Activated naive CD8-positive, alpha-beta T cell treated with anti-CD3 and anti-CD28 coated beads, Interleukin-2, amount 50 U/mL, for 24 hours (primary cell): ENCODE measurements at regions not wholly inside any gene's neighbourhood (a gene's known extent, or its start where the extent isn't known, plus 50 kb on each side); places are given as distances from the start of the nearest gene placed in this dataset.
A peak's percentile ranks its signal among the peaks of the same experiment; 100 is the strongest.

Experiments used
- ATAC-seq: fragments of 150-1000 bp; cut with Tn5 transposase; one replicate; pipeline ENCODE4 v1.10.0; 2021
- DNase-seq: peaks from one replicate; pipeline ENCODE4 v3.0.0; 2021
- H3K27ac Mint-ChIP-seq: one replicate; pipeline ENCODE4 v1.8.0; 2021; ENCODE audit warnings: mild to moderate bottlenecking, mixed read lengths
- H3K27me3 Mint-ChIP-seq: one replicate; pipeline ENCODE4 v1.8.0; 2021; ENCODE audit warnings: mixed read lengths
- H3K36me3 Mint-ChIP-seq: one replicate; pipeline ENCODE4 v1.8.0; 2021; ENCODE audit warnings: low read depth, mixed read lengths
- H3K4me1 Mint-ChIP-seq: one replicate; pipeline ENCODE4 v1.8.0; 2021; ENCODE audit warnings: mixed read lengths
- H3K4me3 Mint-ChIP-seq: one replicate; pipeline ENCODE4 v1.8.0; 2021; ENCODE audit warnings: mild to moderate bottlenecking, moderate library complexity, mixed read lengths
- H3K9me3 Mint-ChIP-seq: one replicate; pipeline ENCODE4 v1.8.0; 2021; ENCODE audit warnings: mixed read lengths

DNA sequence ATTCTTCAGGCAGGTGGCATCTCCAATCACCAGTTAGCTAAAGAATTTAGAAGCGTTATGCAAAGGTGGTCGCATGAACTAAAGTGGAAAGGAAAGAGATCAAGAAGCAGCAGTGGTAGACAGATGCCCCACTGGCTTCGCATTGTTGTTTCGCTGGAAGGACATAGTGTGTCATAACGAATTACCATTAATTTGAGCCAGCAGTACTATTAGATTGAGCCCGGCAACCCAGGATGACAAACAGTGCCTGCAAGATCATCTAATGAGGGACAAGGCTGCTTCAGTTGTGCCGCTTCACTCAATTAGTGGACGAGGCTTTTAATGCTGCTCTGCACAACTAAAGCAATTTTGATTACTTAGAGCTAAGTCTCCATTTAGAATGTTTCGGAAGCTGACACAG, 274.5 kb upstream of the SOX5 start:
- no peaks in the 10 kb centered on the region for H3K27me3 Mint-ChIP-seq
- DNase-seq (no peak), ATAC-seq (no peak)
- no peaks in the 10 kb centered on the region for H3K36me3 Mint-ChIP-seq
- no peak overlapping the region for H3K4me3 Mint-ChIP-seq
- no peaks in the 10 kb centered on the region for H3K9me3 Mint-ChIP-seq
- H3K4me1 Mint-ChIP-seq: no peaks in the 10 kb centered on the region
- H3K27ac Mint-ChIP-seq: no peak overlapping the region

DNA sequence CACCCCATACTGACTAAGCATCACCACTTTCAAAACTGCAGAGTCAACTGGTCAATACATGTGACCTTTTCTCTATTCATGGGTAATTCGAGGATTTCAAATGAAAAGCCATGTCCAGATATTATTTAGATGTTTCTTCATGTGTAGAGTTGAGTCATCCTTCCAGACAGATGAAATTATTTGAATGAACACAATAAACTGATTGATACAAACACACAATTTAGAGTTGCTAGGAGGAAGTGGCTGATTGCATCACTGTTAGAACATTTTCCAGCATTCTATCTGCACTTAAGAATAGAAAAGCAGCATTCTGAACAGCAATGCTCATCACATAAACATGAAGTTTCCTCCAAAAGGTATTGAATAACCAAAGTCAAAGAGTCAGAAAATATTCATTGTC, 273.5 kb upstream of the SOX5 start:
- no peak for ATAC-seq
- DNase-seq: no peak
- H3K27ac Mint-ChIP-seq: no peak overlapping the region

DNA sequence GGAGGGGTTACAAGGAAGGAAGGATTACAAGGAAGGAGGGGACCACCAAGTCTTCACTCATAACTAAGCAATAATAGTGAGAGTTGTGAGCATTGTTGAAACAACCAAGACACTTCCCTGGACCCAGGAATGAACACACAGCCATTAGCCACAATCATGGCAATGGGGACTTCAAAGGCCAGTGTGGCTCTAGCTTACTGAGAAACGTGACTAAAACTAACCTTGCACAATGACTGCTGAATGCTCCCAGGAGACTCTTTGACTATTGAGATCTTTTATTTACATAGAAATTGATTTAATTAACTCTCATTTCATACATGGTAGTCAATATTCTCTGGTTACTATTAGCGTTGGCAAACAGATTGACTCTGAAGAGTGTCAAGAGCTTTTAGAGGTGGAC, 263.0 kb upstream of the SOX5 start:
- Mint-ChIP-seq H3K4me3 (no peak overlapping the region), H3K9me3 (peaks cover 4% of the 10 kb centered on the region), H3K4me1 (no peaks in the 10 kb centered on the region), H3K27me3 (no peaks in the 10 kb centered on the region), H3K36me3 (no peaks in the 10 kb centered on the region), H3K27ac (no peak overlapping the region)
- DNase-seq: no peak
- ATAC-seq: no peak

More for the DNA sequence above, 273.5 kb upstream of the SOX5 start:
- Mint-ChIP-seq H3K4me1 (no peaks in the 10 kb centered on the region), H3K27me3 (no peaks in the 10 kb centered on the region), H3K4me3 (no peak overlapping the region), H3K9me3 (no peaks in the 10 kb centered on the region), H3K36me3 (no peaks in the 10 kb centered on the region)

DNA sequence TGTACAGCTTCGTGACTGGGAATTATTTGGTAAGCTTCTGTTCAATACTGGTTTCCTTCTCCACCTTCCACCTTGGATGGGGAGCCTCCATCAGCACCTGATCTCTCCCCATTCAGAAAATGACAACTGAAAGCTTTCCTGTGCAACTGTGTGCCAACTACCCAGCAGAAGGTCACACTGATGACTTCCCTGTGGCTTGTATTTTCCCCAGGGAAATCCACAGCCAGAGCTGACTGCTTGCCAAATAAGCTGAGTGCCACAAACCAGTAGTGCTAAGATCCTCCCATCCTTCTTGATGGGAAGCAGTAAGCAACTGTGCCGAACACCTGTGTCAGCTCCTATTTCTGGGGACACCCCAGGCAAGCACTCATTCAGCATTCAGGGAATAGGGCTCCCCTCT, 257.2 kb upstream of the SOX5 start:
- Mint-ChIP-seq H3K4me1 (no peaks in the 10 kb centered on the region), H3K4me3 (no peak overlapping the region), H3K36me3 (no peaks in the 10 kb centered on the region), H3K27ac (no peak overlapping the region), H3K9me3 (peaks cover 7% of the 10 kb centered on the region), H3K27me3 (no peaks in the 10 kb centered on the region)
- no peak for DNase-seq
- no peak for ATAC-seq

DNA sequence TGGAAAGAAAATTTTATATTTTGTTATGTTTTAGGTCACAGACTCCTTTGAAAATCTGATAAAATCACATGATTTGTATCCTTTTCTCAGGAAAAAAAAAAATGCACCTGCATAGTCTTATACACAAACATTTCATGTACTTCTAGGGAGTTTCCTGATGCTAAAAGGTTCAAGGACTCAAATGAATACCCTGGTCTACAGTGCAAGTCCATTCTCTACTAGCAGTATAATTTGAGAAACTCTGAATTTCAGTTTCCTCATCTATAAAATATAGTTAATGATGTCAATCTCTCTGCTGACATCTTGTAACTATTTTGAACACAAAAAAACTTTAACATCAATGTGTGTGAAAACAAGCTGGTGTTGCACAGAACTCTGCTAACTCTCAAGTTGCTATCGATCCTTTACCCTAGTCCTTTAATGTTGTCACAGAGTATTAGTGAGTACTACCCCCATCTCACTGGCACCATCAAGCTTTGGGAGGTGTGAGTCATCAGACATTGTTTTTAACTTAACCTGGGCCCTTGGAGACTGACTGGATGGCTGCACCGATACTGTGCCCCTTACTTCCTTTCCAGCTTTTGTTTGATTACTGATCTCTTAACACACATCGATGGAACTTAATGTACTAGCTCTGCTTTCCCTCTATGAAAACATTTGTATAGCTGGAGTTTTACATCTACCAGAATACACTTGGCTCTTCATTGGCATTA, 251.9 kb upstream of the SOX5 start:
- Mint-ChIP-seq H3K27me3 (no peaks in the 10 kb centered on the region), H3K4me3 (no peak overlapping the region), H3K27ac (peak overlapping the region; percentile 43), H3K9me3 (peaks cover 7% of the 10 kb centered on the region), H3K4me1 (no peaks in the 10 kb centered on the region), H3K36me3 (no peaks in the 10 kb centered on the region)
- no peak for DNase-seq
- no peak for ATAC-seq

DNA sequence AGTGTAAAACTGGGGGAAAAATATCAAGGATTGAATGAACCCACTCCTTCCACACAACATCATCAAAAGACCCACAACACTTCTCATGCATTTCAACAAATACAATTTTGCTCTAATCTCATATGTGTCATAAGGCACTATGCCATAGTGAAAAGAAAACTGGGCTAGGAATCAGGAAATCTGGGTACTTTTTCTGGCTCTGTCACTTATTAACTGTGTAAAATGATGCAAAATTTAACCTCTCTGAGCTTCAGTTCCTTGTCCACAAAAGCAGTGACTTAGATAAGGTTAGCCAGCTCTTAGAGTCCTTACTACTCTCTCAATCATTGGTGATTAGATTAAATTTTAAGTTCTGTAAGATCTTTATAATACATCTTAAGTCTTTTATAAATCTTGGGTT, 250.5 kb upstream of the SOX5 start:
- Mint-ChIP-seq H3K9me3 (peaks cover 7% of the 10 kb centered on the region), H3K27me3 (no peaks in the 10 kb centered on the region), H3K4me1 (no peaks in the 10 kb centered on the region), H3K4me3 (no peak overlapping the region), H3K27ac (no peak overlapping the region), H3K36me3 (no peaks in the 10 kb centered on the region)
- DNase-seq (no peak), ATAC-seq (no peak)

DNA sequence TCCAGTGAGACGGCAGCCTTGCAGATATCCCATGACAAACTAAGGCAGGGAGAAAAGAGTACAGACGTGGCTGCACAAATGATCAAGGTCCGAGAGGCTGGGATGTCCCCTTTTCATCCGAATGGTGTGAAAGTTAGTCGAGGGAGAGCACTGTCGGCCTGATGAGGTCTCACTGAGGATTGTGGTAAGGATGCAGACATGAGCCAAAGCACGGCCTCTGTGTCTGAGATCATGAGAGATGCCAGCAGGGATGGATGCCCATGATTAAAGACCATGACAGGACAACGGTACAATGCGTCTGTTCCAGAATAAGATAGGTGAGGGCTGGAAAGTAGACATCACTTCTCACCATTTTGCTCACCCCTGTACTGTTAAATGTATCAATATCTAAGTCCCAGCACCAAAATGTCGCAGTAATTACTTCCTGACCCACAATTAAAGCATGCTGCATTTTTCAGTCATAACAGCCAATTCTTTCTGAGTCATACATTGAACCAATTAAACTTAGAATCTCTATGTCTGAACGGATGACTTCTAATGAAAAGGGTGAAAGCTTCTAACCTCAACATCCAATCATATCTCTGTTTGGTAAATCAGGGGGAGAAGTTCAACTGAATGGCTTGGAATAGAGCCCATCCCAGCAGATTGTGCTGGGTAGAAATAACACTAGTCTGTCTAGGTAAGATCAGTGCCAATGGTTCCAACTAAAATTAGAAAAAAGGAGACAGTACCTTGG, 249.6 kb upstream of the SOX5 start:
- H3K27me3 Mint-ChIP-seq: no peaks in the 10 kb centered on the region
- peaks cover 7% of the 10 kb centered on the region for H3K9me3 Mint-ChIP-seq
- H3K36me3 Mint-ChIP-seq: no peaks in the 10 kb centered on the region
- no peaks in the 10 kb centered on the region for H3K4me1 Mint-ChIP-seq
- H3K27ac Mint-ChIP-seq: no peak overlapping the region
- no peak overlapping the region for H3K4me3 Mint-ChIP-seq
- ATAC-seq (no peak), DNase-seq (no peak)

DNA sequence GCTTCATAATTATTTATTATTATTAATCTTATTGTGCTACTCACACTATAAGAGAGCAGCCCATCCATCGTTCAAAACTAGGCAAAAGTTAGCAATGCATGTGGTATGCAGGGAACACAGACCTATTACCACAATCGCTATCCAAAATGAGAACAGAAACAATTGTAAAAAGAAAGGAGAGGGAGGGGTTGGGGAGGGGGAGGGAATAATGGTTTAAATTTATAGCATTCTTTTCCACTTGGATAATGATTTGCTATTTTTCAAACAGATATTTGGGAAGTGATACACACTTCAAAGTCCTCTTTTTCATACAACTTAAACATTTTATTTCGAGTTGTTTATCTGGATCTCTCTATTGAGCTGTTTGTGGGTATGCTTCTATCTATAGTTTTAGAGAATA, 248.6 kb upstream of the SOX5 start:
- H3K4me3 Mint-ChIP-seq: no peak overlapping the region
- no peaks in the 10 kb centered on the region for H3K27me3 Mint-ChIP-seq
- ATAC-seq (no peak), DNase-seq (no peak)
- H3K27ac Mint-ChIP-seq: no peak overlapping the region
- no peaks in the 10 kb centered on the region for H3K4me1 Mint-ChIP-seq
- H3K9me3 Mint-ChIP-seq: no peaks in the 10 kb centered on the region
- no peaks in the 10 kb centered on the region for H3K36me3 Mint-ChIP-seq

DNA sequence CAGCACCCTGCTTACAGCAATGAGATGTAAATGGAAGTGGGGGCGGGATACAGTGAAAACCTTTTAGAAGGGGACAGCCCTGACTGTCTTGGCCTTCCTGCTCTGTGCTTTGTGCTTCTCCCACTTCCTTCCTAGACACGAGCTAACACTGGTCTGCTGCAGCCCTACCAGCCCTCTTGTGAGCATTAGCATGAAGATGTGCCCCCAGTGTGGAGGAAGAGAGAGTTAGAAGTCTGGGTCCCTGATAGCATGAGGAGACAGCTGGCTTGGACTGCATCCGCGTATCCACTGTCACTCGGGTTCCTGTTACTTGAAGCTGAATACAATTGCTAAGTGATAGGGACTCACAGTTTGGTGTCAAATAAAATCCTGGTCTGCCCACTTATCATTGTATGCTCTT, 248.1 kb upstream of the SOX5 start:
- H3K27ac Mint-ChIP-seq: no peak overlapping the region
- no peak overlapping the region for H3K4me3 Mint-ChIP-seq
- no peaks in the 10 kb centered on the region for H3K36me3 Mint-ChIP-seq
- no peak for ATAC-seq
- H3K9me3 Mint-ChIP-seq: no peaks in the 10 kb centered on the region
- H3K4me1 Mint-ChIP-seq: no peaks in the 10 kb centered on the region
- DNase-seq: no peak
- H3K27me3 Mint-ChIP-seq: no peaks in the 10 kb centered on the region

DNA sequence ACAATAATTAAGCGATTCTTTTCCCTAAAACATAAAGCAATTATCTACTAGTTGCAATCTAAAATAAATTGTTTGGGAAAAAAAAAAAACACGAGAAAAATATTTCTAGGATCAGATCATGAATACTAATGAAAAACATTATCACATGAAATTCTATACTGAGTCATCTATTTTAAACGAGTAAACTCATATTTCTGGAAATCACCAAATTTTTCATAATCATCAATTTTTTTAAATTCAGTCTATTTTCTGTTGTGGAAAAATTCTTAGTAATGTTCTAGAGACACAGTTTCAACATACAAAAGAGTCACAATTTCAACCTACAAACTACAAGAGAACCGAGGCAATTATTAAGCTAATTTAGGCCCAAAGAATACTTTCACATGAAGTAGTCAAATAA, 245.6 kb upstream of the SOX5 start:
- H3K27me3 Mint-ChIP-seq: no peaks in the 10 kb centered on the region
- H3K27ac Mint-ChIP-seq: no peak overlapping the region
- no peaks in the 10 kb centered on the region for H3K9me3 Mint-ChIP-seq
- DNase-seq (no peak), ATAC-seq (no peak)
- no peak overlapping the region for H3K4me3 Mint-ChIP-seq
- H3K4me1 Mint-ChIP-seq: no peaks in the 10 kb centered on the region
- no peaks in the 10 kb centered on the region for H3K36me3 Mint-ChIP-seq

DNA sequence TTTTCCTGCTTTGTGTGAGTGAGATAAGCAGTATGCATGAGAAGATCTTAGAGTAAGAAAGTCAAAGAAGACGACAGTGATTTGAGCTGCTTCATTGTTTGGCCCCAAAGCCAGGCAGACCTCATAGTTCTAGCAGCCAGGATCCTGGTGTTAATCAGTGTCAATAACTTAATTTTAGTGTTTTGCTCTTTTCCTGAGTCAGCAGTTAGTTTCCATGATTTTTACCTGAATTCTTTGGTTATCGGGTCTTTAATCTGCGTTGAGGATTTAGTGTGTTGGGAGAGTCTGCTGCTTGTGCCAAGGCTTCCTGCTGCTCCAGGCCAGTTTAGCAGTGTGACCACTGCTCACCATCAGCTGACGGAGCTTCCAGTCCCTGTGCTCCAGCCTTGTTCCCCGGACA, 241.6 kb upstream of the SOX5 start:
- Mint-ChIP-seq H3K27me3 (no peaks in the 10 kb centered on the region), H3K4me3 (no peak overlapping the region), H3K27ac (no peak overlapping the region), H3K9me3 (no peaks in the 10 kb centered on the region), H3K36me3 (no peaks in the 10 kb centered on the region), H3K4me1 (no peaks in the 10 kb centered on the region)
- DNase-seq (no peak), ATAC-seq (no peak)

DNA sequence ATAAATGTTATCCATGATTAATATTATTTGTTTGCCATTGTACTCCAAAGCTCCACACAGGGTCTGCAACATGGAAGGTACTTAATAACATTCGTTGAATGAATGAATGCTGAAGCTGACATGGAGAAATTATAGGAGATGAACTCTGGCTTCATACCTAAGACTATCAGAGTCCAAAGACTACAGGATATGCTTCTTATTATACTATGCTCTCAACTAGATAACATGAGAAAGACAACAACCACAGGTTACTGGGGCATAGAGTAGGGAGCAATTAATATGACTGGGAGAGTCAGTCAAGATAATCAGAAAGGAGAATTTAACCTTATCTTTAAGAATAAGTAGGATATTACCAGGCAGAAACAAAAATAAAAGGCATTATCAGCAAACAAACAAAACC, 236.3 kb upstream of the SOX5 start:
- DNase-seq (no peak), ATAC-seq (no peak)
- Mint-ChIP-seq H3K27me3 (no peaks in the 10 kb centered on the region), H3K4me1 (no peaks in the 10 kb centered on the region), H3K27ac (no peak overlapping the region), H3K36me3 (no peaks in the 10 kb centered on the region), H3K9me3 (no peaks in the 10 kb centered on the region), H3K4me3 (no peak overlapping the region)

DNA sequence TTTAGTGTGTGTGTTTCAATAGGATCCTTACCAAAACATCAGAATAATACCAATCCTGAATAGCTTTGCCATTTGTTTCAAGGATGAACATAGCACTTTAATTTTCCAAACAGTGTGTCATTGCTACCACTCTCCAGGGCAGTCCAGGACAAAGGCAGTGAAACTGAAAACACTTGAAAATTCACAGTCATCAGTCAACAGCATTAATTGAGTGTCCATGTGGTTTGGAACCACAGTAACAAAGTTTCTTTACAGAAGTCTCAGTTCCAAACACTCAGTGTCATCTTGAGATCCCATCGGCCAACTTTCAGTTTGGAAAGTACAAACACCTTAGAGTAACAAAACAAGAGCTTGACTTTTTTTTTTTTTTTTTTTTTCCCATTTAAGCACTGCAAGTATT, 228.4 kb upstream of the SOX5 start:
- no peak for DNase-seq
- no peak for ATAC-seq
- Mint-ChIP-seq H3K36me3 (no peaks in the 10 kb centered on the region), H3K4me1 (no peaks in the 10 kb centered on the region), H3K9me3 (no peaks in the 10 kb centered on the region), H3K27me3 (no peaks in the 10 kb centered on the region), H3K27ac (no peak overlapping the region), H3K4me3 (no peak overlapping the region)

DNA sequence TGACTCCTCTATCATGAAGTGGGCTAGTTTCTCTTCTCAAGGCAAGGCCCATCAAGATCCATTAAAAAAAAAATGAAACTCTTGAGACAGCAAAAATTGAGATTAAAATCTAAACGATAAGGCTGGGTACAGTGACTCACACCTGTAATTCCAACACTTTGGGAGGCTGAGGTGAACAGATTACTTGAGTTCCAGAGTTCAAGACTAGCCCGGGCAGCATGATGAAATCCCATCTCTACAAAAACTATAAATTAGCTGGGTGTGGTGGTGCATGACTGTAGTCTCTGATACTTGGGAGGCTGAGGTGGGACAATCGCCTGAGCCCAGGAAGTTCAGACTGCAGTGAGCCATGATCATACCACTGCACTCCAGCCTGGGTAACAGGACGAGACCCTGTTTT, 226.5 kb upstream of the SOX5 start:
- Mint-ChIP-seq H3K4me1 (no peaks in the 10 kb centered on the region), H3K36me3 (no peaks in the 10 kb centered on the region), H3K27ac (no peak overlapping the region), H3K4me3 (no peak overlapping the region), H3K27me3 (no peaks in the 10 kb centered on the region), H3K9me3 (no peaks in the 10 kb centered on the region)
- ATAC-seq (no peak), DNase-seq (no peak)

DNA sequence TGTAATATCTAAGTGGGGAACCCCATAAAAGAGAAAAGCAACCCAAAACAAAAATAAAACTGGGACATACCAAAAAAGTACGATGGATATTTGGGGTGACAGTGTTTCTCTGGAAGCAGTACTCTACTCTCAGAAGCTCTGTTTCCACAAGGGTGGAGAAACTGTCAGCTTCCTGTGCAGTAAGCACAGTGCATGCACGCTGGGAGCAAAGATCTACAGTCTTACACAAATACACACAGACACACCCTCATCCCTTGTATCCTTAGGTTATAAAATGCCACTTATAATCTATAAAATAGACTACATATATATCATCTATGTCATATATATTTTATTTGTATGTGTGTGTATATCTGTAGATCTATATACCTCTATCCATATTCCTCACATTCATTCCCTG, 225.8 kb upstream of the SOX5 start:
- ATAC-seq (no peak), DNase-seq (no peak)
- Mint-ChIP-seq H3K27me3 (no peaks in the 10 kb centered on the region), H3K9me3 (no peaks in the 10 kb centered on the region), H3K27ac (no peak overlapping the region), H3K36me3 (no peaks in the 10 kb centered on the region), H3K4me3 (no peak overlapping the region), H3K4me1 (no peaks in the 10 kb centered on the region)

DNA sequence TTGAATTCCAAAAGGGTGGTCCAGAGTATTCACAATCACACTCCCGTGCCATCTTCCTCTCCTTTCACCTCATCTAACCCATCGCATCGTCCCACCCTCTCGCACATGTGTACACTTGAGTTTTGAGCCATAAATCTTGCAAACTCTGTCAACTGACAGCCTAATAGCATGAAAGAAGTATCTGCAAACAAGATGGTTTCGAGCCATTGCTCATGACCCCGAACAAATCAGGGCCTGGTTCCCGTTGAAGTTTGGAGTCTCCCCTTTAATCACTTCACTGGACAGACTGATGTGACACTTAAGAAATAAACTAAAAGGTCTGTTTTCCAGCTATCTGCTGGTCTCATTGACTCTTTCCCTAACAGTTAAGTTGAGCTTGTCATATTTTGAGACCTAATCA, 223.6 kb upstream of the SOX5 start:
- no peak overlapping the region for H3K27ac Mint-ChIP-seq

More for the DNA sequence above, 223.6 kb upstream of the SOX5 start:
- Mint-ChIP-seq H3K27me3 (no peaks in the 10 kb centered on the region), H3K4me3 (no peak overlapping the region), H3K4me1 (no peaks in the 10 kb centered on the region), H3K9me3 (no peaks in the 10 kb centered on the region), H3K36me3 (no peaks in the 10 kb centered on the region)
- ATAC-seq: no peak
- no peak for DNase-seq
